HG03139 (cell line): ENCODE measurements at regions not wholly inside any gene's neighbourhood (a gene's known extent, or its start where the extent isn't known, plus 50 kb on each side); places are given as distances from the start of the nearest gene placed in this dataset.

ENCODE experiments used
- ATAC-seq: cut with Tn5 transposase; IDR thresholded peaks from one replicate; pipeline ENCODE4 v1.9.1; 2021; ENCODE audit not compliant: unreplicated experiment

DNA sequence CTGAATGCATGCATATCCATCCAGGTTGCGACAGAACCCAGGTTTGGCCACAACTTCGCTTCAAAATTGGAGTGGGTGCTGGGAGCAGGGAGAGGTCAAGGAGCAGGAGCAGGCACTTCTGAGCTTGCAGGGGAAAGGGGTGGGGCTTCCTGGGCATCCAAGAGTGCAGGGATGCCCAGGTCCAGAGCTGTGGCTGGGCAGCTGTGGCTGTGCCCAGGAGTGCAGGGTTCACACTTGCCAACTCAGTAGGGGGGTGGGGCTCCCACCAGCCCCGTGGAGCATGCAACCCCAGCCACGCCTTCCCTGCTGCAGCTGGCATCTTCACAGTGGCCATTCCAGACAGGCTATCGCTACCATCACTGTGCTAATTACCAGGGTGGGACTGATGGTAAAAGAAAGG is 115.3 kb upstream of the MTNR1B start:
- no peak for ATAC-seq

DNA sequence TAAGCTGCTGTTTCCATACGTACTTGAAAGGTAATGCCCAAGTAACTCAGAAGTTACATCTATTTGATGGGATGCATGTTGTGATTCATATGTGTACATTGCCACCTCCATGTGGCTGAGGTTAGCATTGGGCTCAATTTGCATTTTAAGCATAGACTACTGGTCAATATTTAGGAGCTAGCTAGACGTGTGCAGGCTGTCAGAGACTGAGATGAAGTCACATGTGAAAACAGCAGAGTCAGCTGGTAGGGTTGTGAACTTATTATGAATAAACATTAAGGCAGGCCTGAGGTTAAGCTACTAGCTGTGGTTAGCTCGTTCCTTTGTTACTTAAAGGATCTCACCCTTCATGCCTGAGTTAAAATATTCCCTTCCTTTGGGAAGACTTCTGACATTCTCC is 114.5 kb upstream of the MTNR1B start:
- ATAC-seq = no peak

DNA sequence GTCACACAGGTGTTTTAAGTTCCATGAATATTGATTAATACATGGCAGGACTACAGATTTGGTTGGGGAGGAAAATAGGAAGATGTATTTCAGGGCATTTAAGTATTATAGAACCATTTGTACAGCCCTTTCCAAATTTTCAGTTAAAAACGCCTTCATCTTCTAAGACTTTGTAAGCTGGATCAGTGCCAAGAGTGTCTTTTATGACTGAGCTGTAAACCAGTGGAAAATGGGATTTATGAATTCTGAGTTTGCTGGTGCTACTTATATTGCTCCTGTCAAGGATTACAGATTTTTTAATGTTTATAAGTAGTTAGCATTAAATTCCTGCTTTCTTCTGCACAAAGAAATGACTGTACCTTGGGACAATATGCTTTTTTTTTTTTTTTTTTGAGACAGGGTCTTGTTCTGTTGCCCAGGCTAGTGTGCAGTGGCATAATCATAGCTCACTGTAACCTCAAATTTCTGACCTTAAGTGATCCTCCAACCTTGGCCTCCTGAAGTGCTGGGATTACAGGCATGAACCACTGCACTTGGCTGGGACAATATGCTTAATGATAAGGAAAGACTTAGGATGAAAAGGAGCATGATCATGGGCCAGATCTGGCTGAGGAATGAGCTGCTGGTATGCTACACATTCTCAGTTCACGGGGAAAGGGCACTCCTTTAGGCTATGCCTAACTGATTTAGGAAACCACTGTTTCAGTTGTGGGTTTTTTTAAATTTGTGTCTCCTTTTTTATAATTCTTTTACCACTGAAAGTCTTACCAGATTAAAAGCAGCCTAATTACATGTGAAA is 113.6 kb upstream of the MTNR1B start:
- ATAC-seq = no peak

DNA sequence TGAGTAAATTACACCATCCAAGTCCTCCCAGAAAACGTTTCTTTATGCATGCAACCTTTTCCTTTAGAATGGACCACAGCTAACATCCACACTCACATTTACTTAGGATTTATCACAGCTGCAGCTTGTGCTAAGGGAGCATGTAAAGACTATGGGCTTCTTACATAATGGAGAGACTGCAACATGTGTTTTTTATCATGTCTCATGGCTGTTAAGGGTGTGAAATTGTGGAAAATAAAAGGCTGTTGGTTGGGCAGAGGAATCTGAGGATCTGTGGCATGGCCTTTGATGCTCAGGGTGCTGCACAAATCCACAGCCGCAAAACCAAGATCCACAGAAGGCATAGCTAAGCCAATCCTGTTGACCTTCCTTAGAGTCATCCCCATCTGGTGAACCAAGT is 112.0 kb upstream of the MTNR1B start:
- no peak for ATAC-seq

DNA sequence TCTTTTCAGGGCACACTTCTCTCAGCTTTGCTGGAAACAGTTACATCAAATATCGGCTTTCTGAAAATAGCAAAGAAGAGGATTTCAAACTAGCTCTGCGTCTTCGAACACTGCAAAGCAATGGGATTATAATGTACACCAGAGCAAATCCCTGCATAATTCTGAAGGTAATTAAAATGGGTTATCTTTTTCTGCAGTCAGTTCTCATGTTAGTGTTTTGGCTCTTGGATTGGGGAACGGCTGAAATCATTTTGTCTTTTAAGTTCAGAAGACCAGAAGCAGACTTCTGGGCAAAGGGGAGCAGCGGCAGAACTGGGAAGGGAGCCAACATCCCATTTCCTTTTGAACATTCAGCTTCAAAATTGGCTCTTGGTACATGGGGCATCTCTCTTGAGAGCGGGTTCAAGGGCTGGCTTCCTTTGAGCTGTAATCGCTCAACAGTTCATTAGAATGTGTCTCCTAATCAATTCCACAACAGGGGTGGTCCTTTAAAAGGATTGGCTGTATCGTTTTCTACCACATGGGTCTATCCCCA is 110.2 kb upstream of the MTNR1B start:
- no peak for ATAC-seq

DNA sequence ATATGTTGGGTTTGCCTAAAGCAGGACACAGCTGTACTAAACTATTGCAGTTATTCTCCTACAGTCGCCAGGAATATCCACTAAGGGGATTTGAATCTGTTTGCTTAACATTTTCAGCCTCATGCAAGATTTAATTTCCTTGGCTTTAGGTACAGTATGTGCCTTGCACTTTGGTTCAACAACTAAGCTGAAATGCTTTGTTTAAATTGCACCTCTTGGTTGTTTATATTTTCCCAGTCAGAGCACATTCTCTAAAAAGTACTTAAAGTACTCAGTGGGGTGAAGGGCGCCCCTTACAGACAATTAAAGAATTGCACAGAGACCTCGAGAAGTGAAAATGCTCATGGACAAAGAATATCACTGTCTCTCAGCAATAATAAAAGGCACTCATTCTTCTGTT is 107.8 kb upstream of the MTNR1B start:
- ATAC-seq = no peak

DNA sequence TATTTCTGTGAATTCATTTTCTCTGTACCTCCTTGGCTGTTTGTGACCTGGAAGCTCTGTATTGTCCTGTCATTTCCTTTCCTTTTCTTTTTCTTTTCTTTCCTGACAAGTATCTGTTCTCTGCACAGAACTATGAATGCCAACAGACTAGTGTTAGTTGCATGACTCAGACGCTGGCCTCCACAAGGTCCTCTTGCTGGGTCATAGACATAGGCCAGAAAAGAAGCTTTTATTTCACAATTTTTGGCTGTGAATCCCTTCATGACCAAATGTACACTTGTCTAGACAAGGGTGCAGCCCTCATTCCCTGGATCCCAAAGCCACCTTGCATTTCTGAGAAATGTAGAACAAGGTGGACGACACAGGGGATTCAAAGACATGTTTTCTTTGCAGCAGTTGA is 104.1 kb upstream of the MTNR1B start:
- ATAC-seq = no peak

DNA sequence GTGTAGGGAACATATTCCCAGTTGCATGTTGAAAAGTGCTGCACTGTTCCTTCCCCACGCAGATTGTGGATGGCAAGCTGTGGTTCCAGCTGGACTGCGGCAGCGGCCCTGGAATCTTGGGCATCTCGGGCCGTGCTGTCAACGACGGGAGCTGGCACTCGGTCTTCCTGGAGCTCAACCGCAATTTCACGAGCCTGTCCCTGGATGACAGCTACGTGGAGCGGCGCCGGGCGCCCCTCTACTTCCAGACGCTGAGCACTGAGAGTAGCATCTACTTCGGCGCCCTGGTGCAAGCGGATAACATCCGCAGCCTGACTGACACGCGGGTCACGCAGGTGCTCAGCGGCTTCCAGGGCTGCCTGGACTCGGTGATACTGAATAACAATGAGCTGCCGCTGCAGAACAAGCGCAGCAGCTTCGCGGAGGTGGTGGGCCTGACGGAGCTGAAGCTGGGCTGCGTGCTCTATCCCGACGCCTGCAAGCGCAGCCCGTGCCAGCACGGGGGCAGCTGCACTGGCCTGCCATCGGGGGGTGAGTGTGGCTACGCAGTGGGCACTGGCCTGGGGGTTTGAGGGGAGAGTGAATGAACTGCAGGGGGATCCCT is 102.7 kb upstream of the MTNR1B start:
- ATAC-seq = no peak

DNA sequence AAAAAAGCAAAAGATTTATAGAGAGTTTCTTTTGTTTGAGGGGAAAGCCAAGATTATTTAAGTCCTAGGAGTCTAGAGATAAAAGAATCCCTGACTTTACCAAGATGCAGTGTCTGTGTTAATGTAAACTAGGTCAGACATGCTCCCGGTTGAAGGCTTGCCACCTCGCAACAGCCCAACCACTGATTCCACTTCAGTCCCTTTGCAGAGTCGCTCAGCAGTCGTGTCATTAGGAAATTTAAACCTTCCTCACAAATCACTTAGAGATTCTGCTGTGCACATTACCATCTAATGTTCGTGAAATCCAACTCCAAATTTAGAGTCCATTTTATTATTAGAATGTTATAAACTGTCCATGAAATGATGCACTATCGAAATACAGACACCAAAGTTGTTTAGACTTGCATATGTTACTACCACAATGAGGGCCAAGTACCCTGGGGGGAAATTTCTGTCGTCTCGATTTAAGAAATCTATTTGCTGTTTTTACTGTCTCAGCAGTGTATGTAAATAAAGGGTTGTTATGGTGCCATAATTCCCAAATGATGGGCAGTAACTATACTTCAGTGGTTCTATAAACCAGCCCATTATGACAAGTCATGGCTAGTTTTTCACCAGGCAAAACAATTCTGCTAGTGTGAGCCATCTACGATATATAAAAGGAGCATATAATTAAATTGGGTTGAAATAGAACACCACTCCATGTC is 101.4 kb upstream of the MTNR1B start:
- ATAC-seq = no peak

DNA sequence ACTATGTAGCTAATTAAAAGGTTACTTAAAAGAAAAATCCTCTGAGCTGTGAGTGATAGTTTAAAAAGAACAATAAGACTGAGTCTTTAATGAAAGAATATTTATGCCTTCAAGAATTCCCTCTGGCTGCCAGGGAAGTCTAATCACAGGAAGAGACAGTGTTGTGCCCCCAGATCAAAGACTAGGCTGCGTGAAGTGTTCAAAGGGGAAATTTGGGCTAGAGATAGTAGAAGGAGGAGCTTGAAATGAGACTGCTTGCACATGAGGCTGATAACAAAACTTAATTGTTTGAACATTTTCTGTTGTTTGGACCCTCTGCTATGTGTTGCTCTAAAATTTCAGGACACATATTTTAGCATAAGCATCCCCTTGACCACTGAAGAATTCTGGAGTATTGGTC is 99.7 kb upstream of the MTNR1B start:
- no peak for ATAC-seq

DNA sequence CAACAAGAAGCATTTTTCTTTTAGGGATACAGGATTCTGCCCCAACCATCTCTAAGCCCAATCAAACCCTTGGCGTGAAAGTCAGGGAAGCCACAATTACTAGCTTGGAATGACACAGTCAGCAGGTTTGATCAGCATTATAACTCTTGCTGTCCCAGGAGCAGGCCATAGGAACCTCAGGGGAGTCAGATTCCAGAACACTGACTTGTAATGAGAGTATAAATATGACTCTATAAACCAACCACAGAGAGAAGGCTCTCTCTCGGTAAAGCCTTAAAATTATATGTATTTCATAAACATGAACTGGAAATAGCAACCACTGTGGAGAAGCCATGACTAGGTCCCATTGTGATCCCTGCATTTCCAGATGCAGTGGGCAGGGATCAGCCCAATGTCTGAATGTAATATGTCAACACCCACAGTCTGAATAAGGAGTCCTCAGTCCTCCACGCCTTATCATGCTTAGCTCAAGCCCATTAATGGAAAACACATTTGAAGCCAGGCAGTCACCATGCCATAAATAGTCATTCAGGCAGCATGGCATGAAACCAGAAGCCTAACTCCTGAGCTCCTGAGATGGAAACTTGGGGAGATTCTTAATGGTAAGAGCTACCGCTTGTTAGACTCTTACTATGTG is 99.1 kb upstream of the MTNR1B start:
- no peak for ATAC-seq

DNA sequence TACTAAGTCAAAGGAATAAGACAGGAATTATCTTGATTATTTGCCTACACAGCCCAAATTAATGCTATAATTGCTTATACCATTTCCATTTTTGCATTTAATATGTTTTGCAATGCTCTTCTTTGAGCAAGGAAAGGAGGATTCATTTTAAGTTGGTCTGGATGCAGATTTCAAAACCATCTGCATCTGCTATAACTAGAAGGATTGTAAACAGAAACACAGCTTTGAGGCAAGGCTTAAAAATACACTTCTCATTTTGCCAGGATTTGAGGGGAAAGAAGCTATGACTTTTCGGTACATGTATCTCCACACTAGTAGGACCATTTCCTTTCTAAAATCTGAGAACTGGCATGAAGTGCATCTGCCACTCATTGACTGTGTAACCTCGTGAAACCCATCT is 95.9 kb upstream of the MTNR1B start:
- no peak for ATAC-seq

DNA sequence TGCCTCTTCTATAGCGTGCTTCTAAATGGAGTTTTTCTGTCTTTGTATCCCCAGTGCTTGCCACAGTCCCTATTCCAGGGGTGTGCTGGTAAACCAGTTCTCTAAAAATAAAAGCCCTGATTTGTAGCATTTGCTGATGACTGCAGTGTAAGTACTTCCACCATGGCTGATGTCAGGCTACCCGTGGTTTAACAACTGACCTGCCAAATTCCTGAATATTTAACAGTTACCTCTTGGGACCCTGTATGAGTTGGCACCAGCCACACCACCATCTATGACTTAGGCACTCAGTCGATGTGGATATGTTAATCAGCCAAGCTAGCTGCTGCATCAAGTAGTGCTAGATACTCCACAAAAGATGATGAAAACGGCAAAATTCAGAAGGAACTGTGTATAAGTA is 94.0 kb upstream of the MTNR1B start:
- ATAC-seq = no peak

DNA sequence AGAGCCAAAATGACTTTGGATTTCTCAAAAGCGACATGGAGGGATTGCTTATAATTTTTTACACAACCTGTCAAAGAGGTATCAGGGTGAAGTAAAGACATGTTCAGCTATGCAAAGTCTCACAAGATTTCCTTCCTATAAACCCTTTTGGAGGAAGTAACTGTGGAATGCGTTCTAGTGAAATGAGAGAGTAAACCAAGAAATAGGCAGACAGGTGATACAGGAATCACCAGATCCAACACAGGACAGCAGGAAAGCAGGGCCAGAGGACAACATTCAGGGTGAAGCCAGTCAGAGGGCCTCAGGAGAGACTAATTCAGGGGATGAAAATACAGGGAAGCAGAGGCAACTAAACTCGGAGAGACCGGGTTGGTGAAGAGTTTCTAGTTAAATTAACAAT is 90.4 kb upstream of the MTNR1B start:
- ATAC-seq = no peak

DNA sequence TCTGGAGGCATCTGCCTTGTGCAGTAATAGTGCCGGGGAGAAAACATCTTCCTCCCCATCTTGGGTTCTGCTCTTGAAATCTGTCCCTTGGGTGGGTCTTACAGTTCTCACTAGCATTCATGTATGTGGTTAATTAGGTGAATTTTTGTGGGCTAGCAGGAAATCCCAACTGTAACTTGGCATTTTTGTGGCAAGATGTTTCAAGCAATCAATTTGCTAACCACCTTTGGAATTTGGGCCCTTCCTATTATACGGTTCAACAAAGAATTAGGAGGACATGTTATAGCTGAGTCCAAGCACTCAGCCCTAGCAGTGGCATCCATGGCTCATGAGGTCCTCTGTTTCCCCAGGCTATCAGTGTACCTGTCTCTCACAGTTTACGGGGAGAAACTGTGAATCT is 89.1 kb upstream of the MTNR1B start:
- no peak for ATAC-seq

DNA sequence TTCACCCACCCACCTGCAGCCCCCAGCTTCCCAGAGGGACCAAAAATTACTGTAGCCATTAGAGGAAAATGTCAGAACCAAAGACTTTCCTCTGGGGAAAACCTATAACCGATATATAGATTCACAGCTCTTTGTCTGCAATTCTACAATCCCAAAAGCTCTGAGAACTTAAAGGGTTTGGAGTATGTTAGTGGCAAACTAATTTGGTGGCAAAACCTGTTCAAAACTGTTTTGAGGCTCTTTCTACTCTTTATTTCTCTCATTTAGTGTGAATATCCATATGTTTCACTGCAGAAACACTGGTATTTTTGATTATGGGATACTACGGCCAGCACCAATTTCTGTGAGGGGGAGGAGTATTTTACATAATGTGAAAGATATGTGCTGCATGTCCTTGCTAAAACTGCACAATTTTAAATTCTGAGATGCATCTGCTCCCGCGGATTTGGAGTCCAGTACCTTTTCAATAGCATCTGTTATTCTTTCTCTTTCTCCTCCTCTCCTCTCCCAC is 87.5 kb upstream of the MTNR1B start:
- ATAC-seq = no peak

DNA sequence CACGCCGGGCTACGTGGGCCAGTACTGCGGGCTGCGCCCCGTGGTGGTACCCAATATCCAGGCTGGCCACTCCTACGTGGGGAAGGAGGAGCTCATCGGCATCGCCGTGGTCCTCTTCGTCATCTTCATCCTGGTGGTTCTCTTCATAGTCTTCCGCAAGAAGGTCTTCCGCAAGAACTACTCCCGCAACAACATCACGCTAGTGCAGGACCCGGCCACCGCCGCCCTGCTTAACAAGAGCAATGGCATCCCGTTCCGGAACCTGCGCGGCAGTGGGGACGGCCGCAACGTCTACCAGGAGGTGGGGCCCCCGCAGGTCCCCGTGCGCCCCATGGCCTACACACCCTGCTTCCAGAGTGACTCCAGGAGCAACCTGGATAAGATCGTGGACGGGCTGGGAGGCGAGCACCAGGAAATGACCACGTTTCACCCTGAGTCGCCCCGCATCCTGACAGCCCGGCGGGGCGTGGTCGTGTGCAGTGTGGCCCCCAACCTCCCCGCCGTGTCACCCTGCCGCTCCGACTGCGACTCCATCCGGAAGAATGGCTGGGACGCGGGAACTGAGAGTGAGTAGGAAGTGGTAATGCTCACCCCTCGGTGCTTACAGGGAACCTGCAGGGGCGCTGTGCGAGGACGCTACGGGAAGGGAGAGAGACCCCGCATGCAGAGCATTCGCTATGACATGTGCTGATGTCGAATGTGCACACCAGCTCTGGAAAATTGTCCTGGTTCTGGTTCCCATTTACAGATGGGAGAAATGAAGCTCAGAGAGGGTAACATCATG is 86.4 kb upstream of the MTNR1B start:
- ATAC-seq = no peak

DNA sequence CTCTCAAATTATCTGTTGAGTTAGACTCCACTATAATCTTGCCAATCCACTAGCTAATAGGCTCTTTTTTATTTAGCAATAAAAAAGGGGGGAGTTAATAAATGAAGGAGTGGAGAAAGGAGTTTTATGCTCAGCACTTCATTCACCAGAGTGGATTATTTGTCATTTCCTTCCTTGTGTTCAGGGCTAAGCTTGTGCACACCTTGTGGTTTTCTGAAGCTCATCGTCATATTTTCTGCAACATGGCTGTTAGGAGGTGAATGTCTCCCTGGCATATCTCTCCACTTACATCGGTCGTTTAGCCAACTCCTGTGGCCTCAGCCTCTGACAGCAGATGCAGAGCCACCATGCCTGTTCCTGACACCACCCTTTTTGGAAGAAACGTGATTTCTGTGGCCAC is 83.9 kb upstream of the MTNR1B start:
- no peak for ATAC-seq

DNA sequence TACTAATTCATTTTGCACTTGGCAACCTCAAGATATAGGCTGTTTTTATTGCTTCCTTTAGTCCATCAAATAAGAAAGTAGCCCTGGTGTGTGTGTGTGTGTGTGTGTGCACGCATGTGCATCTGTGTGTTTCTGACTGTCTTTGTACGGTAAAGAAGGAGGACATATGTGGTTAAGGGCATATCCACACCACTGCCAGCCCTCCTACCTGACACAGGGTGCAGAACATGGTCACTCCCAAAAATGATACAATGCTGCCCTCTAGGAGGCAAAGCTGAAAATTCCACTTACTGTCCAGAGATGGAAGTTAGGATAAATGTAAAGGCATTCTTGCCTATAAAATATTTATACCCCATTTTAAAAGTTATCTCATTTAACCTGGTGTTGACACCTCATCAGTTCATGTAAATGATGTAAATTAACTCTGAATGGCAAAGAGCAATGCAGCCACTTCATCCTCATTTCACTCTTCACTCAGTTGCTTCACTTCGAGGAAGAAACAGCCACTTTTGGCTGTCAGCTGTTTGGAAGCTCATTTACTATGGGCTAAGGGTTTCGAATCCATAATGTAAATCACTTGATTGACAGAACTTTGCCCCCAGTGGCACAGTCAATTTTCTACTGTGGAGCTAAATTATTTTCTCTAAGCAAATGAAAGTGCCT is 83.1 kb upstream of the MTNR1B start:
- ATAC-seq = peak; percentile 65

DNA sequence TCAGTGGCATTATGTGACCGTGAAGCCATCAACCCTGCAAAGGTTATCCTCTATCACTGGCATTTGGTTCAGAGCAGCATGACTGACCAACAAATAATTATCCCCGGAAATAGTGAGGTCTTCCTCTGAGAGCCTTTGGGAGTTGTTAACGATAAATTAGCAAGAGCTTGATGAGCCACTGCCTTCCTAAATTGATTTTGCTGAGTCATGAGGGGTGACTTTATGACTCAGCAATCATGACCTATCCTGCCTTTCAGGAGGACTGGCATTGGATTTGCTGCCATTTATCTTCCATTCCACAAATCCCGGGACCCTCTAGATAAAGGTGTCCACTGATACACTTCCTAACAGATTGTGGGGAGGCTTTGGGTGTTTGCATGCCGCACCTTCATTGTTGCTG is 80.8 kb upstream of the MTNR1B start:
- ATAC-seq = no peak
